HCT116 (cell line): ENCODE measurements at regions not wholly inside any gene's neighbourhood (a gene's known extent, or its start where the extent isn't known, plus 50 kb on each side); places are given as distances from the start of the nearest gene placed in this dataset.

ENCODE experiments used
- ATAC-seq: fragments of 200-7000 bp; cut with Tn5 transposase; 2 replicates; pipeline ENCODE4 v1.9.1; 2020; ENCODE audit warnings: mild to moderate bottlenecking, moderate library complexity
- BruUV-seq: library from RNA; stranded (reverse); fragments of 400-500 nt; replicated peaks from 2 replicates; lab custom pipeline; 2021; lab: Mats Ljungman, UMichigan
- CTCF ChIA-PET: fragments of 300-600 bp; sonication (Branson Sonifier 250); formaldehyde crosslinking; loops from one replicate; lab custom pipeline; 2021; ENCODE audit warnings: antibody characterized with exemption; lab: Charles Lee
- POLR2A ChIA-PET: fragments of 300-600, 350-600 bp; sonication (Branson Sonifier 250); formaldehyde crosslinking; loops from one replicate; lab custom pipeline; 2021; ENCODE audit warnings: antibody characterized with exemption; lab: Charles Lee
- RAD21 ChIA-PET, 2 experiments: fragments of 300-600 bp; sonication (Branson Sonifier 250); formaldehyde crosslinking; loops; one replicate each; lab custom pipeline; 2023; ENCODE audit warnings: low total read pairs in 2 of 2; ENCODE audit not compliant: uncharacterized antibody in 2 of 2, unreplicated experiment in 2 of 2, low non-redundant PET in 1 of 2; lab: Charles Lee
- DNase-seq: peaks from one replicate; pipeline ENCODE4 v3.0.0-alpha.2; 2010; ENCODE audit warnings: low read depth, low spot score
- H2AFZ ChIP-seq: fragments of 200-600 bp; shearing (Covaris generic), sonication (generic); 2 replicates; pipeline ENCODE4 v1.6.1; 2017; ENCODE audit warnings: low read depth, mixed run types, mixed read lengths, antibody characterized with exemption, low read length; ENCODE audit not compliant: poor library complexity, severe bottlenecking
- H3K27ac ChIP-seq: 2 replicates; pipeline ENCODE4 v1.5.1; 2012; ENCODE audit warnings: low read depth, low read length
- H3K27me3 ChIP-seq: fragments of 200-600 bp; sonication (generic); 2 replicates; pipeline ENCODE4 v1.6.1; 2016; ENCODE audit warnings: mixed run types, low read length, mixed read lengths; ENCODE audit not compliant: insufficient read depth
- H3K36me3 ChIP-seq, 2 experiments: fragments of 200-500 bp in 1 of 2; fragments of 200-600 bp in 1 of 2; sonication (Bioruptor generic) in 1 of 2; sonication (generic) in 1 of 2; 2 replicates each; pipeline versions ENCODE4 v1.5.1 to v1.6.1; 2014 to 2016; ENCODE audit warnings: low read length in 2 of 2, inconsistent platforms in 1 of 2, mixed read lengths in 1 of 2, mixed run types in 1 of 2; ENCODE audit not compliant: insufficient read depth in 2 of 2, control insufficient read depth in 1 of 2
- H3K4me1 ChIP-seq, 2 experiments: fragments of 200-600 bp in 1 of 2; sonication (generic) in 1 of 2; 2 replicates each; pipeline versions ENCODE4 v1.5.1 to v1.6.1; 2012 to 2017; ENCODE audit warnings: low read length in 2 of 2, inconsistent platforms in 1 of 2, mild to moderate bottlenecking in 1 of 2, mixed read lengths in 1 of 2, mixed run types in 1 of 2, moderate library complexity in 1 of 2; ENCODE audit not compliant: insufficient read depth in 2 of 2, control insufficient read depth in 1 of 2
- H3K4me2 ChIP-seq: fragments of 200-600 bp; sonication (generic); 2 replicates; pipeline ENCODE4 v1.6.1; 2017; ENCODE audit warnings: mixed run types, low read length, mixed read lengths
- H3K4me3 ChIP-seq, 2 experiments: fragments of 200-600 bp in 1 of 2; sonication (generic) in 1 of 2; replicated peaks in 1 of 2; 2 replicates each; pipeline ENCODE4 v1.5.1; 2011 to 2016; ENCODE audit warnings: low read length in 2 of 2, control low read depth in 1 of 2, low read depth in 1 of 2, mild to moderate bottlenecking in 1 of 2, mixed read lengths in 1 of 2, mixed run types in 1 of 2
- H3K79me2 ChIP-seq: fragments of 200-600 bp; sonication (generic); 2 replicates; pipeline ENCODE4 v1.6.1; 2017; ENCODE audit warnings: mild to moderate bottlenecking, mixed run types, low read length, moderate library complexity, mixed read lengths; ENCODE audit not compliant: insufficient read depth
- H3K9ac ChIP-seq: fragments of 200-600 bp; sonication (generic); 2 replicates; pipeline ENCODE4 v1.6.1; 2016; ENCODE audit warnings: low read length, mixed read lengths
- H3K9me2 ChIP-seq: fragments of 200-600 bp; sonication (generic), shearing (Covaris generic); 2 replicates; pipeline ENCODE4 v1.6.1; 2017; ENCODE audit warnings: mixed run types, mild to moderate bottlenecking, moderate library complexity; ENCODE audit not compliant: insufficient read depth
- H3K9me3 ChIP-seq, 2 experiments: fragments of 200-500 bp in 1 of 2; fragments of 200-600 bp in 1 of 2; sonication (Bioruptor generic) in 1 of 2; sonication (generic) in 1 of 2; 2 replicates each; pipeline ENCODE4 v1.6.1; 2014 to 2017; ENCODE audit warnings: low read length in 2 of 2, mixed read lengths in 2 of 2, inconsistent platforms in 1 of 2, low read depth in 1 of 2, mild to moderate bottlenecking in 1 of 2, mixed run types in 1 of 2, moderate library complexity in 1 of 2; ENCODE audit not compliant: control insufficient read depth in 1 of 2, insufficient read depth in 1 of 2
- H4K20me1 ChIP-seq: fragments of 200-600 bp; sonication (generic), shearing (Covaris generic); 2 replicates; pipeline ENCODE4 v1.6.1; 2017; ENCODE audit warnings: mixed run types, mild to moderate bottlenecking, moderate library complexity; ENCODE audit not compliant: insufficient read depth
- CBX3 ChIP-seq: IDR thresholded peaks from 2 replicates; pipeline ENCODE4 v1.6.1; 2012; ENCODE audit warnings: low read depth
- CEBPB ChIP-seq: IDR thresholded peaks from 2 replicates; pipeline ENCODE4 v1.6.1; 2012; ENCODE audit warnings: low read depth
- CTCF ChIP-seq, 3 experiments: fragments of 200-600 bp in 1 of 3; sonication (generic) in 1 of 3; IDR thresholded peaks in 2 of 3; conservative IDR thresholded peaks in 1 of 3; 2 replicates each; pipeline ENCODE4 v1.5.1; 2012 to 2017; ENCODE audit warnings: low read depth in 2 of 3, low read length in 2 of 3, antibody characterized with exemption in 1 of 3, borderline replicate concordance in 1 of 3, control low read depth in 1 of 3, mild to moderate bottlenecking in 1 of 3, mixed read lengths in 1 of 3, mixed run types in 1 of 3, moderate library complexity in 1 of 3; ENCODE audit not compliant: insufficient read depth in 1 of 3
- EGR1 ChIP-seq: IDR thresholded peaks from 2 replicates; pipeline ENCODE4 v1.6.1; 2012; ENCODE audit warnings: low read depth
- ELF1 ChIP-seq: IDR thresholded peaks from 2 replicates; pipeline ENCODE4 v1.6.1; 2012; ENCODE audit warnings: low read depth, borderline replicate concordance
- EZH2 ChIP-seq: fragments of 200-600 bp; sonication (generic); IDR thresholded peaks from 2 replicates; pipeline ENCODE4 v1.6.1; 2017; ENCODE audit warnings: antibody characterized with exemption, mixed run types
- RAD21 ChIP-seq: IDR thresholded peaks from 2 replicates; pipeline ENCODE4 v1.6.1; 2012; ENCODE audit warnings: low read depth, mild to moderate bottlenecking
- SP1 ChIP-seq: IDR thresholded peaks from 2 replicates; pipeline ENCODE4 v1.6.1; 2012; ENCODE audit warnings: low read depth
- TCF7L2 ChIP-seq: IDR thresholded peaks from 2 replicates; pipeline ENCODE4 v1.7.0; 2011; ENCODE audit warnings: borderline replicate concordance, inconsistent platforms; ENCODE audit not compliant: insufficient read depth, insufficient read length; ENCODE audit errors: extremely low read depth
- YY1 ChIP-seq: IDR thresholded peaks from 2 replicates; pipeline ENCODE4 v1.6.1; 2011; ENCODE audit warnings: low read length, low read depth, moderate library complexity, mild to moderate bottlenecking; ENCODE audit not compliant: insufficient replicate concordance; ENCODE audit errors: extremely low read depth
- ZBTB33 ChIP-seq: IDR thresholded peaks from 2 replicates; pipeline ENCODE4 v1.6.1; 2011; ENCODE audit warnings: mild to moderate bottlenecking, low read length, moderate library complexity; ENCODE audit not compliant: insufficient replicate concordance; ENCODE audit errors: extremely low read depth
- ZFX ChIP-seq: fragments of 450-650 bp; IDR thresholded peaks from 2 replicates; pipeline ENCODE4 v1.6.1; 2017
- ZNF274 ChIP-seq: fragments of 200-500 bp; sonication (Bioruptor generic); IDR thresholded peaks from 2 replicates; pipeline ENCODE4 v1.6.1; 2014; ENCODE audit warnings: mild to moderate bottlenecking, low read depth, low read length, inconsistent platforms
- intact Hi-C: fragments of 100-400 bp; cut with micrococcal nuclease; formaldehyde crosslinking; loops from 2 replicates; pipeline ENCODE4 v1.10.0; 2022
- TF ChIP-seq, protein P1 (sequence below): IDR thresholded peaks from 2 replicates; pipeline ENCODE4 v1.6.1; 2012; ENCODE audit warnings: low read depth

DNA sequence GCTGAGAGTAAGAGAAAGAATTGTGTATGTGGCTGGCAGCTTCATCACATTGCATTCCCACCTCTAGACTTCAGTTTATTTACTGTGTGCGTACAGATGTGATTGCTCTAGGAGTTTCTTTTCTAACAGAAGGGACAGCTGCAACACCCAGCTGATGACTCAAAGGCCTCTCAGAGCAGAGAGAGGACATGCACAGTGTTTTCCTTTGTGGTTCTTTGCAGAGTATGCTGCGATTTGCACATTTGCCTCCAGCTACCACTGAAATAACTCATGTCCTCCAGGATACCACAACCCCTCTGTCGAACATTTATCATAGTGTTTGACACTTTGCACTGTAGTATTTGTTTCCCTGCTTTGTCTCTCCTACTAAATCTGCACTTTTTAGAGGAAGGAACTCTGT lies 294.1 kb downstream of the STIM2 start:
- ChIA-PET CTCF (no interaction called here), RAD21 (no interaction called here), POLR2A (no interaction called here)
- Histone ChIP-seq H4K20me1 (no peaks in the 10 kb centered on the region), H3K27me3 (no peaks in the 10 kb centered on the region), H3K27ac (no peak overlapping the region), H3K36me3 (no peaks in the 10 kb centered on the region), H3K9me2 (no peaks in the 10 kb centered on the region; the same call in 1 of the 2 replicates), H2AFZ (no peak overlapping the region), H3K4me3 (no peak overlapping the region), H3K4me1 (no peaks in the 10 kb centered on the region), H3K4me2 (no peak overlapping the region), H3K9me3 (no peaks in the 10 kb centered on the region), H3K9ac (no peak overlapping the region), H3K79me2 (no peaks in the 10 kb centered on the region)
- no peak for DNase-seq
- no TSS peak for BruUV-seq
- intact Hi-C loops = no loop called here
- TF ChIP-seq ZFX = no peak
- ATAC-seq = no peak

DNA sequence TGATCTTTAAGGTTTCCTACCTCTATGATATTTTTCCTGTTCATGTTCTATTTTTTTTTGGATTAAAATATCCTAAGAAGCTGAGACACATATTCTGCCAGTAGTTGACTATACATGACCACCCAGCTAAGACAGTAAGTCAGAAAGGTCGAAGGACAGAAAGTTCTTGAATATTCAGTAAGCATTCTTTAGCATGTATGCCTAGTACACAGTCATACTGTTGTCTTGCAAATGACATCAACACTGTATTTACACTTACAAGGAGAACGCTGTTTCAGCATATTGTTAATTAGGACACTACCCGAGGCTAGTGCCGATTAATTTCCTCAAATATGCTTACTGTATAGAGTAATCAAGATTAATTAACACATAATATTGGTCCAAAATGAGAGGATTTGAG lies 300.6 kb downstream of the STIM2 start:
- no TSS peak for BruUV-seq
- RAD21 ChIA-PET = no interaction called here
- no peak for TF ChIP-seq CTCF (IDR thresholded peaks at IDR 0.05 in 2 of 3, conservative IDR thresholded peaks at IDR 0.05 in 1 of 3; ENCODE audit: borderline replicate concordance in 1 of 3, insufficient read depth in 1 of 3, low read depth in 2 of 3, low read length in 2 of 3)
- no peak for TF ChIP-seq EGR1
- no peak for TF ChIP-seq ELF1
- no peak for TF ChIP-seq RAD21
- no peak for TF ChIP-seq SP1
- TF ChIP-seq, protein P1, sequence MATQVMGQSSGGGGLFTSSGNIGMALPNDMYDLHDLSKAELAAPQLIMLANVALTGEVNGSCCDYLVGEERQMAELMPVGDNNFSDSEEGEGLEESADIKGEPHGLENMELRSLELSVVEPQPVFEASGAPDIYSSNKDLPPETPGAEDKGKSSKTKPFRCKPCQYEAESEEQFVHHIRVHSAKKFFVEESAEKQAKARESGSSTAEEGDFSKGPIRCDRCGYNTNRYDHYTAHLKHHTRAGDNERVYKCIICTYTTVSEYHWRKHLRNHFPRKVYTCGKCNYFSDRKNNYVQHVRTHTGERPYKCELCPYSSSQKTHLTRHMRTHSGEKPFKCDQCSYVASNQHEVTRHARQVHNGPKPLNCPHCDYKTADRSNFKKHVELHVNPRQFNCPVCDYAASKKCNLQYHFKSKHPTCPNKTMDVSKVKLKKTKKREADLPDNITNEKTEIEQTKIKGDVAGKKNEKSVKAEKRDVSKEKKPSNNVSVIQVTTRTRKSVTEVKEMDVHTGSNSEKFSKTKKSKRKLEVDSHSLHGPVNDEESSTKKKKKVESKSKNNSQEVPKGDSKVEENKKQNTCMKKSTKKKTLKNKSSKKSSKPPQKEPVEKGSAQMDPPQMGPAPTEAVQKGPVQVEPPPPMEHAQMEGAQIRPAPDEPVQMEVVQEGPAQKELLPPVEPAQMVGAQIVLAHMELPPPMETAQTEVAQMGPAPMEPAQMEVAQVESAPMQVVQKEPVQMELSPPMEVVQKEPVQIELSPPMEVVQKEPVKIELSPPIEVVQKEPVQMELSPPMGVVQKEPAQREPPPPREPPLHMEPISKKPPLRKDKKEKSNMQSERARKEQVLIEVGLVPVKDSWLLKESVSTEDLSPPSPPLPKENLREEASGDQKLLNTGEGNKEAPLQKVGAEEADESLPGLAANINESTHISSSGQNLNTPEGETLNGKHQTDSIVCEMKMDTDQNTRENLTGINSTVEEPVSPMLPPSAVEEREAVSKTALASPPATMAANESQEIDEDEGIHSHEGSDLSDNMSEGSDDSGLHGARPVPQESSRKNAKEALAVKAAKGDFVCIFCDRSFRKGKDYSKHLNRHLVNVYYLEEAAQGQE = no peak
- TF ChIP-seq CEBPB = no peak
- no peak for TF ChIP-seq ZNF274
- TF ChIP-seq YY1 = no peak
- no peak for TF ChIP-seq EZH2
- no peak for TF ChIP-seq CBX3
- TF ChIP-seq ZBTB33 = no peak
- TF ChIP-seq TCF7L2 = no peak

More for the DNA sequence above, 300.6 kb downstream of the STIM2 start:
- POLR2A ChIA-PET = no interaction called here
- ATAC-seq (no peak), DNase-seq (no peak)
- H3K9me2 ChIP-seq = no peaks in the 10 kb centered on the region
- no peak overlapping the region for H2AFZ ChIP-seq
- H3K4me1 ChIP-seq = no peaks in the 10 kb centered on the region
- H3K9me3 ChIP-seq = no peaks in the 10 kb centered on the region
- H3K79me2 ChIP-seq = no peaks in the 10 kb centered on the region
- H3K27ac ChIP-seq = no peak overlapping the region
- CTCF ChIA-PET = no interaction called here
- intact Hi-C loops = no loop called here
- no peak overlapping the region for H3K9ac ChIP-seq
- no peaks in the 10 kb centered on the region for H4K20me1 ChIP-seq
- H3K4me2 ChIP-seq = no peak overlapping the region
- no peaks in the 10 kb centered on the region for H3K36me3 ChIP-seq
- H3K27me3 ChIP-seq = no peaks in the 10 kb centered on the region
- no peak overlapping the region for H3K4me3 ChIP-seq
